Neural progenitor cell (in vitro differentiated cells): ENCODE measurements at regions not wholly inside any gene's neighbourhood (a gene's known extent, or its start where the extent isn't known, plus 50 kb on each side); places are given as distances from the start of the nearest gene placed in this dataset.

Experiments
- DNase-seq: peaks from one replicate; pipeline ENCODE4 v3.0.0-alpha.2; 2016; ENCODE audit warnings: low spot score
- H2AFZ ChIP-seq: fragments of 200-600 bp; sonication (generic); replicated peaks from 2 replicates; pipeline ENCODE4 v1.6.1; 2016; ENCODE audit warnings: antibody characterized with exemption
- H3F3A ChIP-seq: fragments of 200-600 bp; sonication (generic); 2 replicates; pipeline ENCODE4 v1.6.1; 2016; ENCODE audit warnings: antibody characterized with exemption, low read depth
- H3K27ac ChIP-seq: fragments of 200-600 bp; sonication (generic); 2 replicates; pipeline ENCODE4 v1.5.1; 2016; ENCODE audit warnings: mild to moderate bottlenecking
- H3K27me3 ChIP-seq: fragments of 200-600 bp; sonication (generic); 2 replicates; pipeline ENCODE4 v1.6.1; 2016; ENCODE audit warnings: mild to moderate bottlenecking, moderate library complexity
- H3K36me3 ChIP-seq: fragments of 200-600 bp; sonication (generic); 2 replicates; pipeline ENCODE4 v1.5.1; 2016
- H3K4me1 ChIP-seq: fragments of 200-600 bp; sonication (generic); 2 replicates; pipeline ENCODE4 v1.6.1; 2016; ENCODE audit warnings: mixed run types
- H3K4me2 ChIP-seq: fragments of 200-600 bp; sonication (generic); 2 replicates; pipeline ENCODE4 v1.6.1; 2016
- H3K4me3 ChIP-seq: fragments of 200-600 bp; sonication (generic); 2 replicates; pipeline ENCODE4 v1.5.1; 2016
- H3K79me2 ChIP-seq: fragments of 200-600 bp; sonication (generic); 2 replicates; pipeline ENCODE4 v1.6.1; 2016; ENCODE audit warnings: low read depth
- H3K9ac ChIP-seq: fragments of 200-600 bp; sonication (generic); 2 replicates; pipeline ENCODE4 v1.6.1; 2016
- H3K9me3 ChIP-seq: fragments of 200-600 bp; sonication (generic); 2 replicates; pipeline ENCODE4 v1.5.1; 2016; ENCODE audit warnings: low read depth
- H4K20me1 ChIP-seq: fragments of 200-600 bp; sonication (generic); 2 replicates; pipeline ENCODE4 v1.6.1; 2016; ENCODE audit warnings: low read depth
- H3K27ac Mint-ChIP-seq: 3 replicates; pipeline ENCODE4 v1.8.0; 2021; ENCODE audit warnings: mixed read lengths
- H3K27me3 Mint-ChIP-seq: 2 replicates; pipeline ENCODE4 v1.8.0; 2022; ENCODE audit warnings: low read depth, mild to moderate bottlenecking, inconsistent platforms, moderate library complexity, mixed read lengths; ENCODE audit not compliant: insufficient read depth
- H3K36me3 Mint-ChIP-seq: 3 replicates; pipeline ENCODE4 v1.8.0; 2021; ENCODE audit warnings: mixed read lengths
- H3K4me1 Mint-ChIP-seq: 3 replicates; pipeline ENCODE4 v1.8.0; 2021; ENCODE audit warnings: mixed read lengths
- H3K4me3 Mint-ChIP-seq: 3 replicates; pipeline ENCODE4 v1.8.0; 2021; ENCODE audit warnings: mild to moderate bottlenecking, moderate library complexity, mixed read lengths
- H3K9me3 Mint-ChIP-seq: 3 replicates; pipeline ENCODE4 v1.8.0; 2020; ENCODE audit warnings: mixed read lengths
- EZH2 ChIP-seq: fragments of 200-600 bp; sonication (generic); IDR thresholded peaks from 2 replicates; pipeline ENCODE4 v1.6.1; 2017; ENCODE audit warnings: antibody characterized with exemption, mild to moderate bottlenecking, moderate library complexity
- EZH2phosphoT487 ChIP-seq: fragments of 200-600 bp; sonication (generic); IDR thresholded peaks from 2 replicates; pipeline ENCODE4 v1.6.1; 2017; ENCODE audit warnings: antibody characterized with exemption
- TF ChIP-seq, protein P1 (sequence below): fragments of 200-600 bp; sonication (generic); IDR thresholded peaks from 2 replicates; pipeline ENCODE4 v1.5.1; 2017; ENCODE audit warnings: antibody characterized with exemption, mild to moderate bottlenecking

DNA sequence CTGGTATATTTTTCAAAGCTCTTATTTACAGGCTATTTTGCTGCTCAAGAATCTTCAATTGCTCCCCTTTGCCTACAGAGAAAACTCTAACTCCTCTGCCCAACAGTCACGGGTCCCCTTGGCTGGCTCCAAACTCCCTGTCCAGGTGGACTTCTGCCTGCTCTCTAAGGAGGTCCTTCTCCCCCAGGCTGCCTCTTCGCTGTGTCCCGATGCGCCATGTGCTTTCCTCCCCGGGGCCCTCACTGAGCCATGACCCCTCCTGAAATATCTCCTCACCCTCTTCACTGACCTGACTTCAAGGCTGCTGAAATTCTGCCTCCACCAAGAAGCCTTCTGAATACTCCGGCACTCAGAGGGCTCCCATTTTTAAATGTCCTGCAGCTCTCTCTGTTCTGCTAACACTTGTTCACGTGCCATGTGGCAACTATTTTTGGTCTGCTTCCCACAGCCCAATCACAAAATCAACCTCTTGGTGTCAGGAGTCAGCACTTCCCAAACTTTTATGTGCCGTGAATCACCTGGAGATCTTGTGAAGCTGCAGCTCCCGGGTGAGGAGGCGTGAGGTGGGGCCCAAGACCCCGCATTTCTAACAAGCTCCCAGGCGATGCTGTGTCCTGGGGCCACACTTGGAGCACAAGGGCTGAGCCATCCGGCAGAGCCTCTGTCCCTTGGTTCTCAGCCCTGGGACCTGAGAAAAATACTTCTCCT, 85.7 kb upstream of the COL13A1 start:
- peaks cover 7% of the 10 kb centered on the region for H3K4me1 Mint-ChIP-seq
- H3K9me3 ChIP-seq: peaks cover under 1% of the 10 kb centered on the region
- no peak overlapping the region for H3K4me2 ChIP-seq
- DNase-seq: no peak
- no peaks in the 10 kb centered on the region for H3K4me1 ChIP-seq
- no peaks in the 10 kb centered on the region for H3K79me2 ChIP-seq
- no peak overlapping the region for H3K4me3 Mint-ChIP-seq
- H3F3A ChIP-seq: no peaks in the 10 kb centered on the region
- H3K36me3 ChIP-seq: no peaks in the 10 kb centered on the region
- no peak overlapping the region for H3K9ac ChIP-seq
- H3K4me3 ChIP-seq: no peak overlapping the region
- no peaks in the 10 kb centered on the region for H3K27me3 ChIP-seq
- peaks cover 13% of the 10 kb centered on the region for H3K27me3 Mint-ChIP-seq
- H3K36me3 Mint-ChIP-seq: no peaks in the 10 kb centered on the region
- no peaks in the 10 kb centered on the region for H3K9me3 Mint-ChIP-seq
- no peaks in the 10 kb centered on the region for H4K20me1 ChIP-seq
- TF ChIP-seq, protein P1, sequence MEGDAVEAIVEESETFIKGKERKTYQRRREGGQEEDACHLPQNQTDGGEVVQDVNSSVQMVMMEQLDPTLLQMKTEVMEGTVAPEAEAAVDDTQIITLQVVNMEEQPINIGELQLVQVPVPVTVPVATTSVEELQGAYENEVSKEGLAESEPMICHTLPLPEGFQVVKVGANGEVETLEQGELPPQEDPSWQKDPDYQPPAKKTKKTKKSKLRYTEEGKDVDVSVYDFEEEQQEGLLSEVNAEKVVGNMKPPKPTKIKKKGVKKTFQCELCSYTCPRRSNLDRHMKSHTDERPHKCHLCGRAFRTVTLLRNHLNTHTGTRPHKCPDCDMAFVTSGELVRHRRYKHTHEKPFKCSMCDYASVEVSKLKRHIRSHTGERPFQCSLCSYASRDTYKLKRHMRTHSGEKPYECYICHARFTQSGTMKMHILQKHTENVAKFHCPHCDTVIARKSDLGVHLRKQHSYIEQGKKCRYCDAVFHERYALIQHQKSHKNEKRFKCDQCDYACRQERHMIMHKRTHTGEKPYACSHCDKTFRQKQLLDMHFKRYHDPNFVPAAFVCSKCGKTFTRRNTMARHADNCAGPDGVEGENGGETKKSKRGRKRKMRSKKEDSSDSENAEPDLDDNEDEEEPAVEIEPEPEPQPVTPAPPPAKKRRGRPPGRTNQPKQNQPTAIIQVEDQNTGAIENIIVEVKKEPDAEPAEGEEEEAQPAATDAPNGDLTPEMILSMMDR: no peak
- TF ChIP-seq EZH2phosphoT487 (no peak), EZH2 (no peak)
- no peak overlapping the region for H3K27ac Mint-ChIP-seq
- H3K27ac ChIP-seq: no peak overlapping the region
- H2AFZ ChIP-seq: no peak overlapping the region

DNA sequence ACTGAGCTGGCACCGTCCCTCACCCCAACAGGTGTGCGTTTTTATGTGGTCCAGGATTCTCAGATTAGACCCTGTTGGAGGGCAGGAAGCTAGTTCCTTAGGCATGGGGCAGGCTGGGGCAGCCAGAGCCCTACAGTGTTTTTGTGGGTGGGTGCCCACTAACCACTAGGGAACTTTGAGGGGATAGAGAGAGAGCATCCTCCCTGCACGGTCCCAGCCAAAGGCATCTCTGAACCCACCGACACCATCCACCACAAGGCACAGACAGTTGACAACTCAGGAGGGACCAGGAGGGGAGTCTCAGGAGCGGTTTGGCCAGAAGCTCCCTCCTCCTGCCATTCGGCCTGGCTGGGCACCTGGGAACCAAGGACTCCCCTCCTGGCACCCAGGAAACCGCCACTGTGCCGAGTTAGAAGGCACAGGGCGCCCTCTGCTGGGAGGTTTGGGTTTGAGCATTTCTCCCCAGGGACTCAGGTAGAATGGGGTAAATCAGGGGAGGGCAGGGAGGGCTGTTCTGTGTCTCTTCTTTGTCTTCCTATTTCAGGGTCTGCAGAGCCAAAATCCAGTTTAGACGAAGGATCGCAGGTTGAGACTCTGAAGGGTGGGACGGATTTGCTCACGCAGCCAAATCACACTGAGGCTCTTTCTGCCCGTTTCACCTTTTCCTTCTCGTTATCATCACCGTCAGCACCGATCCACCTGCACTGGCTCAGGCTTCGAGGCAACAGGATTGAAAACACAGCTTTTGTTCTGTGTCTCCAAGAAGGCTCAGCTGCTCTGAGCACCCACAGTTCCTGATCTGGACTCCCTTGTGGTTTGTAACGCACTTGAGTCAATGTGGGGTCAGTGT, 84.8 kb upstream of the COL13A1 start:
- Histone ChIP-seq H3K9ac (no peak overlapping the region), H3K4me1 (peaks cover 7% of the 10 kb centered on the region), H3K79me2 (no peaks in the 10 kb centered on the region), H3K36me3 (no peaks in the 10 kb centered on the region), H4K20me1 (no peaks in the 10 kb centered on the region), H3K27me3 (no peaks in the 10 kb centered on the region), H3F3A (peaks cover 7% of the 10 kb centered on the region), H2AFZ (peak overlapping the region; percentile 20), H3K9me3 (peaks cover 5% of the 10 kb centered on the region), H3K4me3 (no peak overlapping the region), H3K4me2 (no peak overlapping the region), H3K27ac (no peak overlapping the region)
- Mint-ChIP-seq H3K4me1 (peaks cover 3% of the 10 kb centered on the region), H3K9me3 (peaks cover 5% of the 10 kb centered on the region), H3K4me3 (no peak overlapping the region), H3K36me3 (no peaks in the 10 kb centered on the region), H3K27me3 (peaks cover 14% of the 10 kb centered on the region), H3K27ac (no peak overlapping the region)
- peak; percentile 86 for DNase-seq
- no peak for TF ChIP-seq EZH2
- TF ChIP-seq, protein P1: peak; percentile 92
- TF ChIP-seq EZH2phosphoT487: no peak

GRCh38 chr10:69718951-69719350, 82.8 kb upstream of the COL13A1 start:
- Histone ChIP-seq H2AFZ (no peak overlapping the region), H3K27ac (no peak overlapping the region), H3K4me2 (no peak overlapping the region), H3K9me3 (peaks cover 5% of the 10 kb centered on the region), H3K4me3 (no peak overlapping the region), H3K79me2 (no peaks in the 10 kb centered on the region), H4K20me1 (no peaks in the 10 kb centered on the region), H3K36me3 (no peaks in the 10 kb centered on the region), H3K27me3 (no peaks in the 10 kb centered on the region), H3K9ac (no peak overlapping the region), H3F3A (peaks cover 8% of the 10 kb centered on the region), H3K4me1 (peaks cover 8% of the 10 kb centered on the region)
- Mint-ChIP-seq H3K27ac (no peak overlapping the region), H3K27me3 (peaks cover 12% of the 10 kb centered on the region), H3K4me1 (peaks cover 3% of the 10 kb centered on the region), H3K36me3 (no peaks in the 10 kb centered on the region), H3K9me3 (peaks cover 9% of the 10 kb centered on the region), H3K4me3 (no peak overlapping the region)
- no peak for DNase-seq
- no peak for TF ChIP-seq EZH2
- TF ChIP-seq, protein P1: no peak
- no peak for TF ChIP-seq EZH2phosphoT487
